ENCODE measurements at regions not wholly inside any gene's neighbourhood (a gene's known extent, or its start where the extent isn't known, plus 50 kb on each side); places are given as distances from the start of the nearest gene placed in this dataset.

DNA sequence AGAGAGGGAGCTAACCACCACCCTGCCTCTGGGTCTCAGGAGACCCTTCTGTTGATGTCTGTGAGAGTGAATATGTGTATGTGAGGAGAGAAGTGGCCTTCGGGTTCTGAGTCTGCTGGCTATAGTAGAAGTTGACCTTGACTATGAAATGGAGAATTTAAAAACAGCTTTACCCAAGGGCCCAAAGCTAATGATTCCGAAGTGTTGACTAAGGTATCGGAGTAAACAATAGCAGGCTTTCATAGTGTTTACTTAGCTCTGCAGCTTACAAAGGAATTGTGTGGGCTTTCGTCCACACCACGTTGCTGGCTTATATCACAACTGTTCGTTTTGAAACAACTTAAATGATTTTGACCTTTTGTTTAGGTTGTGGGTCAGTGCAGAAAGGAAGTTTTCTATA, 126.5 kb upstream of the JAG1 start:
- Histone ChIP-seq H3K79me2 (ENCODE audit: low read length) (no peaks in the 10 kb centered on the region), H3K4me2 (ENCODE audit: low read depth, low read length) (no peak overlapping the region), H3K27me3 (replicated peaks; ENCODE audit: insufficient read depth, low read length) (no peaks in the 10 kb centered on the region), H4K20me1 (ENCODE audit: insufficient read depth, low read length) (no peaks in the 10 kb centered on the region), H2AFZ (ENCODE audit: low read length) (no peak overlapping the region), H3K9ac (ENCODE audit: low read length) (no peak overlapping the region), H3F3A (ENCODE audit: insufficient read depth, low read length) (no peaks in the 10 kb centered on the region), H3K9me3 (replicated peaks; ENCODE audit: insufficient read depth, low read length) (no peaks in the 10 kb centered on the region), H3K4me1 (ENCODE audit: low read length) (no peaks in the 10 kb centered on the region), H3K27ac (ENCODE audit: low read length) (no peak overlapping the region), H3K36me3 (replicated peaks; ENCODE audit: insufficient read depth, low read length) (no peaks in the 10 kb centered on the region), H3K9me2 (replicated peaks; ENCODE audit: insufficient read depth, low read length) (no peaks in the 10 kb centered on the region), H3K4me3 (ENCODE audit: low read length) (no peak overlapping the region)
- DNase-seq, result no peak
- no peak for TF ChIP-seq EZH2phosphoT487 (IDR thresholded peaks at IDR 0.05; ENCODE audit: low read length)
- TF ChIP-seq, protein P1, sequence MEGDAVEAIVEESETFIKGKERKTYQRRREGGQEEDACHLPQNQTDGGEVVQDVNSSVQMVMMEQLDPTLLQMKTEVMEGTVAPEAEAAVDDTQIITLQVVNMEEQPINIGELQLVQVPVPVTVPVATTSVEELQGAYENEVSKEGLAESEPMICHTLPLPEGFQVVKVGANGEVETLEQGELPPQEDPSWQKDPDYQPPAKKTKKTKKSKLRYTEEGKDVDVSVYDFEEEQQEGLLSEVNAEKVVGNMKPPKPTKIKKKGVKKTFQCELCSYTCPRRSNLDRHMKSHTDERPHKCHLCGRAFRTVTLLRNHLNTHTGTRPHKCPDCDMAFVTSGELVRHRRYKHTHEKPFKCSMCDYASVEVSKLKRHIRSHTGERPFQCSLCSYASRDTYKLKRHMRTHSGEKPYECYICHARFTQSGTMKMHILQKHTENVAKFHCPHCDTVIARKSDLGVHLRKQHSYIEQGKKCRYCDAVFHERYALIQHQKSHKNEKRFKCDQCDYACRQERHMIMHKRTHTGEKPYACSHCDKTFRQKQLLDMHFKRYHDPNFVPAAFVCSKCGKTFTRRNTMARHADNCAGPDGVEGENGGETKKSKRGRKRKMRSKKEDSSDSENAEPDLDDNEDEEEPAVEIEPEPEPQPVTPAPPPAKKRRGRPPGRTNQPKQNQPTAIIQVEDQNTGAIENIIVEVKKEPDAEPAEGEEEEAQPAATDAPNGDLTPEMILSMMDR (IDR thresholded peaks at IDR 0.05; ENCODE audit: low read length), result no peak
- TF ChIP-seq EZH2 (optimal IDR thresholded peaks at IDR 0.05; ENCODE audit: low read depth, low read length), result no peak

DNA sequence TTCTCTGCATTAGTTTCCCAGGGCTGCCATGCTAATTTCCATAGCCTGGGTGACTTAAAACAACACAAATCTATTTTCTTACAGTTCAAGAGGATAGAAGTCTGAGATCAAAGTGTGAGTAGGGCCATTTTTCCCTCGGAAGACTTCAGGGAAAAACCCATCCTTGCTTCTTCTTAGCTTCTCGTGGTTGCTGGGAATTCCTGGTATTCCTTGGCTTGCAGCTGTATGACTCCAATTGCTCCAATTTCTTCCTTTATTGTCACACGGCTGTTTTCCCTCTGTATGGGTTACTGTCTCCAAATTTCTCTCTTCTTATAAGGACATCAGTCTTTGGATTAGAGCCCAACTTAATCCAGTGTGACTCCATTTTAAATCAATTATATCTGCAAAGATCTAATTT, 128.4 kb upstream of the JAG1 start:
- no peaks in the 10 kb centered on the region for H3K27me3 ChIP-seq (replicated peaks; ENCODE audit: insufficient read depth, low read length)
- H3K4me2 ChIP-seq (ENCODE audit: low read depth, low read length), result no peak overlapping the region
- no peak for DNase-seq
- H3F3A ChIP-seq (ENCODE audit: insufficient read depth, low read length), result no peaks in the 10 kb centered on the region
- H3K27ac ChIP-seq (ENCODE audit: low read length), result no peak overlapping the region
- H3K36me3 ChIP-seq (replicated peaks; ENCODE audit: insufficient read depth, low read length), result no peaks in the 10 kb centered on the region
- TF ChIP-seq EZH2phosphoT487 (IDR thresholded peaks at IDR 0.05; ENCODE audit: low read length), result no peak
- TF ChIP-seq EZH2 (optimal IDR thresholded peaks at IDR 0.05; ENCODE audit: low read depth, low read length), result no peak
- TF ChIP-seq, protein P1 (IDR thresholded peaks at IDR 0.05; ENCODE audit: low read length), result no peak
- no peaks in the 10 kb centered on the region for H4K20me1 ChIP-seq (ENCODE audit: insufficient read depth, low read length)
- H2AFZ ChIP-seq (ENCODE audit: low read length), result no peak overlapping the region
- H3K4me1 ChIP-seq (ENCODE audit: low read length), result no peaks in the 10 kb centered on the region
- H3K79me2 ChIP-seq (ENCODE audit: low read length), result no peaks in the 10 kb centered on the region
- H3K9me2 ChIP-seq (replicated peaks; ENCODE audit: insufficient read depth, low read length), result no peaks in the 10 kb centered on the region
- no peaks in the 10 kb centered on the region for H3K9me3 ChIP-seq (replicated peaks; ENCODE audit: insufficient read depth, low read length)
- H3K9ac ChIP-seq (ENCODE audit: low read length), result no peak overlapping the region
- no peak overlapping the region for H3K4me3 ChIP-seq (ENCODE audit: low read length)

DNA sequence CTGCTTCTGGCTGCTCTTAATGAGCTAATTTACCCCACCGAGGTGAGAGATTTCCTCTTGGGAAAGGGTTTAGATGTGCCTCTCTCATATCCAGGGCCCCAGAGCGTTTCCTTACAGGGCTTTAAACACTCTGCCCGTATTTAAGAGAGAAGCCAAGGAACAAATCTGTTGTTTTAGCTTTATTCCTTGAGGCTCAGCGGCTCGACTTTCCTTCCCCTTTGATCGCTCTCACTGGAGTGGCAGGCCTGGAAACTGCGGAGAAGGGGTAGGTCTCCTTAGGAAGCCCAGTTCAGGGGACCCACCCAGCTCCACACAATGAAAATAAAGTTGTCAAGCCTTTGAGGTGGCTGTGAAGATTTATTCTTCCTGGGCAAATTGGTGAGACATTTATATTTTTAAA, 132.0 kb upstream of the JAG1 start:
- H3F3A ChIP-seq (ENCODE audit: insufficient read depth, low read length), result no peaks in the 10 kb centered on the region
- TF ChIP-seq EZH2 (optimal IDR thresholded peaks at IDR 0.05; ENCODE audit: low read depth, low read length), result no peak
- no peak overlapping the region for H3K4me2 ChIP-seq (ENCODE audit: low read depth, low read length)
- H3K79me2 ChIP-seq (ENCODE audit: low read length), result no peaks in the 10 kb centered on the region
- no peaks in the 10 kb centered on the region for H3K4me1 ChIP-seq (ENCODE audit: low read length)
- H3K9ac ChIP-seq (ENCODE audit: low read length), result no peak overlapping the region
- H3K27ac ChIP-seq (ENCODE audit: low read length), result no peak overlapping the region
- DNase-seq, result no peak
- H3K27me3 ChIP-seq (replicated peaks; ENCODE audit: insufficient read depth, low read length), result no peaks in the 10 kb centered on the region
- no peaks in the 10 kb centered on the region for H4K20me1 ChIP-seq (ENCODE audit: insufficient read depth, low read length)
- no peaks in the 10 kb centered on the region for H3K36me3 ChIP-seq (replicated peaks; ENCODE audit: insufficient read depth, low read length)
- no peaks in the 10 kb centered on the region for H3K9me3 ChIP-seq (replicated peaks; ENCODE audit: insufficient read depth, low read length)
- H3K4me3 ChIP-seq (ENCODE audit: low read length), result no peak overlapping the region
- no peak overlapping the region for H2AFZ ChIP-seq (ENCODE audit: low read length)
- no peaks in the 10 kb centered on the region for H3K9me2 ChIP-seq (replicated peaks; ENCODE audit: insufficient read depth, low read length)

DNA sequence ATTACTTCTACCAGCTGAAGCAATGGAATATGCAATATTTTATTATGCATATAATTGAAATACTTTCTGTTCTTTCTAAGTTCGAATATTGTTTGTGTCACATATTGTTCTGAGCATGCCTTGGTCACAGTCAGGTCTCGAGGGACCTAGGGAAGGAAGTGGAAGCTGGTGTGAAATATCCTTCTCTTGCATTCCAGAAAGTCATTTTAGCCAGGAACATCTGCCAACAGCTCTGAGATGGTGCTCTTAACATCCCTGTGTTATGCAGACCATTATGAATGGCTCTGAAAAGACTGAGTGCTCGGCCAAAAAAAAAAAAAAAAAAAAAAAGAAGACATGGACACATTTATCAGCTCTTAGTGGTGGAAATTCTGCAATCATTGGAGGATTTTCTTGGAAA, 132.7 kb upstream of the JAG1 start:
- no peaks in the 10 kb centered on the region for H3K9me2 ChIP-seq (replicated peaks; ENCODE audit: insufficient read depth, low read length)
- no peak overlapping the region for H3K9ac ChIP-seq (ENCODE audit: low read length)
- TF ChIP-seq, protein P1 (IDR thresholded peaks at IDR 0.05; ENCODE audit: low read length), result no peak
- TF ChIP-seq EZH2 (optimal IDR thresholded peaks at IDR 0.05; ENCODE audit: low read depth, low read length) (no peak), EZH2phosphoT487 (IDR thresholded peaks at IDR 0.05; ENCODE audit: low read length) (no peak)
- no peaks in the 10 kb centered on the region for H4K20me1 ChIP-seq (ENCODE audit: insufficient read depth, low read length)
- no peaks in the 10 kb centered on the region for H3K9me3 ChIP-seq (replicated peaks; ENCODE audit: insufficient read depth, low read length)
- no peaks in the 10 kb centered on the region for H3K4me1 ChIP-seq (ENCODE audit: low read length)
- no peak overlapping the region for H3K4me2 ChIP-seq (ENCODE audit: low read depth, low read length)
- H3K27me3 ChIP-seq (replicated peaks; ENCODE audit: insufficient read depth, low read length), result no peaks in the 10 kb centered on the region
- no peaks in the 10 kb centered on the region for H3K36me3 ChIP-seq (replicated peaks; ENCODE audit: insufficient read depth, low read length)
- H3K79me2 ChIP-seq (ENCODE audit: low read length), result no peaks in the 10 kb centered on the region
- no peaks in the 10 kb centered on the region for H3F3A ChIP-seq (ENCODE audit: insufficient read depth, low read length)
- no peak overlapping the region for H3K27ac ChIP-seq (ENCODE audit: low read length)
- H3K4me3 ChIP-seq (ENCODE audit: low read length), result no peak overlapping the region
- no peak overlapping the region for H2AFZ ChIP-seq (ENCODE audit: low read length)
- no peak for DNase-seq
